GM23338 (cell line): ENCODE measurements at regions not wholly inside any gene's neighbourhood (a gene's known extent, or its start where the extent isn't known, plus 50 kb on each side); places are given as distances from the start of the nearest gene placed in this dataset.

Source experiments
- ATAC-seq: fragments of 200-7000 bp; cut with Tn5 transposase; 3 replicates; pipeline ENCODE4 v1.9.1; 2020
- DNase-seq: peaks from one replicate; pipeline ENCODE4 v3.0.0-alpha.2; 2015; ENCODE audit warnings: low spot score
- H2AFZ ChIP-seq: fragments of 200-600 bp; sonication (generic); 2 replicates; pipeline ENCODE4 v1.8.0; 2016; ENCODE audit warnings: antibody characterized with exemption, mild to moderate bottlenecking, moderate library complexity
- H3F3A ChIP-seq: fragments of 200-600 bp; sonication (generic); replicated peaks from 2 replicates; pipeline ENCODE4 v1.8.0; 2017; ENCODE audit warnings: antibody characterized with exemption, mixed run types, low read depth
- H3K27ac ChIP-seq: fragments of 200-600 bp; sonication (generic); 2 replicates; pipeline ENCODE4 v1.6.1; 2016; ENCODE audit warnings: low read depth
- H3K27me3 ChIP-seq: fragments of 200-600 bp; sonication (generic); 2 replicates; pipeline ENCODE4 v1.8.0; 2016; ENCODE audit warnings: mild to moderate bottlenecking, mixed run types, moderate library complexity; ENCODE audit not compliant: insufficient read depth
- H3K36me3 ChIP-seq: fragments of 200-600 bp; sonication (generic); 2 replicates; pipeline ENCODE4 v1.8.0; 2016; ENCODE audit warnings: mild to moderate bottlenecking; ENCODE audit not compliant: insufficient read depth
- H3K4me1 ChIP-seq: fragments of 200-600 bp; sonication (generic); 2 replicates; pipeline ENCODE4 v1.8.0; 2016; ENCODE audit warnings: mild to moderate bottlenecking, moderate library complexity; ENCODE audit not compliant: insufficient read depth
- H3K4me2 ChIP-seq: fragments of 200-600 bp; sonication (generic); 2 replicates; pipeline ENCODE4 v1.7.1; 2017; ENCODE audit warnings: mixed run types
- H3K4me3 ChIP-seq: fragments of 200-600 bp; sonication (generic); 2 replicates; pipeline ENCODE4 v1.6.1; 2016; ENCODE audit warnings: mixed run types
- H3K79me2 ChIP-seq: fragments of 200-600 bp; sonication (generic); replicated peaks from 2 replicates; pipeline ENCODE4 v1.8.0; 2017; ENCODE audit warnings: mild to moderate bottlenecking; ENCODE audit not compliant: insufficient read depth
- H3K9me2 ChIP-seq: fragments of 200-600 bp; sonication (generic); 2 replicates; pipeline ENCODE4 v1.8.0; 2017; ENCODE audit not compliant: insufficient read depth
- H4K20me1 ChIP-seq: fragments of 200-600 bp; sonication (generic); replicated peaks from 2 replicates; pipeline ENCODE4 v1.8.0; 2017; ENCODE audit warnings: mild to moderate bottlenecking; ENCODE audit not compliant: insufficient read depth
- H3K27ac Mint-ChIP-seq: 2 replicates; pipeline ENCODE4 v1.8.0; 2020; ENCODE audit warnings: inconsistent platforms, mild to moderate bottlenecking, moderate library complexity, mixed read lengths
- H3K27me3 Mint-ChIP-seq: 3 replicates; pipeline ENCODE4 v1.8.0; 2022; ENCODE audit warnings: low read depth, mild to moderate bottlenecking, moderate library complexity, mixed read lengths, inconsistent platforms; ENCODE audit not compliant: insufficient read depth, poor library complexity
- H3K36me3 Mint-ChIP-seq: 3 replicates; pipeline ENCODE4 v1.8.0; 2021; ENCODE audit warnings: low read depth, mild to moderate bottlenecking, inconsistent platforms, moderate library complexity, mixed read lengths
- H3K4me1 Mint-ChIP-seq: 3 replicates; pipeline ENCODE4 v1.8.0; 2020; ENCODE audit warnings: mild to moderate bottlenecking, inconsistent platforms, mixed read lengths
- H3K4me3 Mint-ChIP-seq: 3 replicates; pipeline ENCODE4 v1.8.0; 2021; ENCODE audit warnings: moderate library complexity, mild to moderate bottlenecking, inconsistent platforms, mixed read lengths
- H3K9me3 Mint-ChIP-seq: 3 replicates; pipeline ENCODE4 v1.8.0; 2020; ENCODE audit warnings: moderate library complexity, mild to moderate bottlenecking, inconsistent platforms, mixed read lengths
- JUNB ChIP-seq: IDR thresholded peaks from one replicate; pipeline ENCODE4 v1.6.1; 2016; ENCODE audit warnings: antibody characterized with exemption; ENCODE audit not compliant: unreplicated experiment
- NANOG ChIP-seq: IDR thresholded peaks from 2 replicates; pipeline ENCODE4 v1.6.1; 2016; ENCODE audit warnings: antibody characterized with exemption, borderline replicate concordance
- POLR2AphosphoS5 ChIP-seq: IDR thresholded peaks from 2 replicates; pipeline ENCODE4 v1.6.1; 2016; ENCODE audit warnings: antibody characterized with exemption, low read depth
- STAT1 ChIP-seq: IDR thresholded peaks from one replicate; pipeline ENCODE4 v1.6.1; 2016; ENCODE audit warnings: antibody characterized with exemption; ENCODE audit not compliant: unreplicated experiment
- ZNF331 ChIP-seq: fragments of 250-450 bp; sonication (Bioruptor Pico); IDR thresholded peaks from 2 replicates; pipeline ENCODE4 v1.5.0; 2020; ENCODE audit warnings: low read depth, mild to moderate bottlenecking, moderate library complexity
- TF ChIP-seq, protein P1 (sequence below), 2 experiments: fragments of 200-600 bp in 1 of 2; sonication (generic) in 1 of 2; conservative IDR thresholded peaks; 2 replicates each; pipeline versions ENCODE4 v1.5.1 to v1.6.1; 2016 to 2017; ENCODE audit warnings: antibody characterized with exemption in 2 of 2, low read depth in 2 of 2, mild to moderate bottlenecking in 2 of 2, moderate library complexity in 1 of 2
- TF ChIP-seq, protein P2 (sequence below): fragments of 250-450 bp; sonication (Bioruptor Pico); IDR thresholded peaks from 2 replicates; pipeline ENCODE4 v1.5.0; 2020; ENCODE audit warnings: mild to moderate bottlenecking, moderate library complexity
- TF ChIP-seq, protein P3 (sequence below): IDR thresholded peaks from one replicate; pipeline ENCODE4 v1.6.1; 2018; ENCODE audit warnings: antibody characterized with exemption; ENCODE audit not compliant: unreplicated experiment

DNA sequence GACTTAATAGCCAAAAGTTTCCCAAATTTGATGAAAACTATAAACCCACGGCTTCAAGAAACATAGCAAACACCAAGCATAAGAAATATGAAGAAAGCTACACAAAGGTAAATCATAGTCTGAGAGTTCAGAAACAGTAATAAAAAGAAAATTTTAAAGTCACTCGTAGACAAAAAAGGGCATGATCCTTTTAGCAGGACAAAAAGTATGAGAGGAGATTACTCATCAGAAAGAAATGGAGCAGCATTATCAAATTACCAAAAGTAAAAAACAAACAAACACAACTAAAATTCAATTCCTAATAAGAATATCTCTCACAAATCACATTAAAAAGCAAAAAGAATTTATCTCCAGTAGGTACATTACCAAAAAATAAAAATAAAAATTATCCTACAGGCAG is 279.4 kb upstream of the UBE2E2 start (continued):
- no peak for TF ChIP-seq STAT1
- TF ChIP-seq ZNF331 (CRISPR knock-in tag) = no peak
- TF ChIP-seq JUNB = no peak
- TF ChIP-seq, protein P1, sequence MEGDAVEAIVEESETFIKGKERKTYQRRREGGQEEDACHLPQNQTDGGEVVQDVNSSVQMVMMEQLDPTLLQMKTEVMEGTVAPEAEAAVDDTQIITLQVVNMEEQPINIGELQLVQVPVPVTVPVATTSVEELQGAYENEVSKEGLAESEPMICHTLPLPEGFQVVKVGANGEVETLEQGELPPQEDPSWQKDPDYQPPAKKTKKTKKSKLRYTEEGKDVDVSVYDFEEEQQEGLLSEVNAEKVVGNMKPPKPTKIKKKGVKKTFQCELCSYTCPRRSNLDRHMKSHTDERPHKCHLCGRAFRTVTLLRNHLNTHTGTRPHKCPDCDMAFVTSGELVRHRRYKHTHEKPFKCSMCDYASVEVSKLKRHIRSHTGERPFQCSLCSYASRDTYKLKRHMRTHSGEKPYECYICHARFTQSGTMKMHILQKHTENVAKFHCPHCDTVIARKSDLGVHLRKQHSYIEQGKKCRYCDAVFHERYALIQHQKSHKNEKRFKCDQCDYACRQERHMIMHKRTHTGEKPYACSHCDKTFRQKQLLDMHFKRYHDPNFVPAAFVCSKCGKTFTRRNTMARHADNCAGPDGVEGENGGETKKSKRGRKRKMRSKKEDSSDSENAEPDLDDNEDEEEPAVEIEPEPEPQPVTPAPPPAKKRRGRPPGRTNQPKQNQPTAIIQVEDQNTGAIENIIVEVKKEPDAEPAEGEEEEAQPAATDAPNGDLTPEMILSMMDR (conservative IDR thresholded peaks at IDR 0.05; ENCODE audit: low read depth in 2 of 2) = no peak
- TF ChIP-seq, protein P2, sequence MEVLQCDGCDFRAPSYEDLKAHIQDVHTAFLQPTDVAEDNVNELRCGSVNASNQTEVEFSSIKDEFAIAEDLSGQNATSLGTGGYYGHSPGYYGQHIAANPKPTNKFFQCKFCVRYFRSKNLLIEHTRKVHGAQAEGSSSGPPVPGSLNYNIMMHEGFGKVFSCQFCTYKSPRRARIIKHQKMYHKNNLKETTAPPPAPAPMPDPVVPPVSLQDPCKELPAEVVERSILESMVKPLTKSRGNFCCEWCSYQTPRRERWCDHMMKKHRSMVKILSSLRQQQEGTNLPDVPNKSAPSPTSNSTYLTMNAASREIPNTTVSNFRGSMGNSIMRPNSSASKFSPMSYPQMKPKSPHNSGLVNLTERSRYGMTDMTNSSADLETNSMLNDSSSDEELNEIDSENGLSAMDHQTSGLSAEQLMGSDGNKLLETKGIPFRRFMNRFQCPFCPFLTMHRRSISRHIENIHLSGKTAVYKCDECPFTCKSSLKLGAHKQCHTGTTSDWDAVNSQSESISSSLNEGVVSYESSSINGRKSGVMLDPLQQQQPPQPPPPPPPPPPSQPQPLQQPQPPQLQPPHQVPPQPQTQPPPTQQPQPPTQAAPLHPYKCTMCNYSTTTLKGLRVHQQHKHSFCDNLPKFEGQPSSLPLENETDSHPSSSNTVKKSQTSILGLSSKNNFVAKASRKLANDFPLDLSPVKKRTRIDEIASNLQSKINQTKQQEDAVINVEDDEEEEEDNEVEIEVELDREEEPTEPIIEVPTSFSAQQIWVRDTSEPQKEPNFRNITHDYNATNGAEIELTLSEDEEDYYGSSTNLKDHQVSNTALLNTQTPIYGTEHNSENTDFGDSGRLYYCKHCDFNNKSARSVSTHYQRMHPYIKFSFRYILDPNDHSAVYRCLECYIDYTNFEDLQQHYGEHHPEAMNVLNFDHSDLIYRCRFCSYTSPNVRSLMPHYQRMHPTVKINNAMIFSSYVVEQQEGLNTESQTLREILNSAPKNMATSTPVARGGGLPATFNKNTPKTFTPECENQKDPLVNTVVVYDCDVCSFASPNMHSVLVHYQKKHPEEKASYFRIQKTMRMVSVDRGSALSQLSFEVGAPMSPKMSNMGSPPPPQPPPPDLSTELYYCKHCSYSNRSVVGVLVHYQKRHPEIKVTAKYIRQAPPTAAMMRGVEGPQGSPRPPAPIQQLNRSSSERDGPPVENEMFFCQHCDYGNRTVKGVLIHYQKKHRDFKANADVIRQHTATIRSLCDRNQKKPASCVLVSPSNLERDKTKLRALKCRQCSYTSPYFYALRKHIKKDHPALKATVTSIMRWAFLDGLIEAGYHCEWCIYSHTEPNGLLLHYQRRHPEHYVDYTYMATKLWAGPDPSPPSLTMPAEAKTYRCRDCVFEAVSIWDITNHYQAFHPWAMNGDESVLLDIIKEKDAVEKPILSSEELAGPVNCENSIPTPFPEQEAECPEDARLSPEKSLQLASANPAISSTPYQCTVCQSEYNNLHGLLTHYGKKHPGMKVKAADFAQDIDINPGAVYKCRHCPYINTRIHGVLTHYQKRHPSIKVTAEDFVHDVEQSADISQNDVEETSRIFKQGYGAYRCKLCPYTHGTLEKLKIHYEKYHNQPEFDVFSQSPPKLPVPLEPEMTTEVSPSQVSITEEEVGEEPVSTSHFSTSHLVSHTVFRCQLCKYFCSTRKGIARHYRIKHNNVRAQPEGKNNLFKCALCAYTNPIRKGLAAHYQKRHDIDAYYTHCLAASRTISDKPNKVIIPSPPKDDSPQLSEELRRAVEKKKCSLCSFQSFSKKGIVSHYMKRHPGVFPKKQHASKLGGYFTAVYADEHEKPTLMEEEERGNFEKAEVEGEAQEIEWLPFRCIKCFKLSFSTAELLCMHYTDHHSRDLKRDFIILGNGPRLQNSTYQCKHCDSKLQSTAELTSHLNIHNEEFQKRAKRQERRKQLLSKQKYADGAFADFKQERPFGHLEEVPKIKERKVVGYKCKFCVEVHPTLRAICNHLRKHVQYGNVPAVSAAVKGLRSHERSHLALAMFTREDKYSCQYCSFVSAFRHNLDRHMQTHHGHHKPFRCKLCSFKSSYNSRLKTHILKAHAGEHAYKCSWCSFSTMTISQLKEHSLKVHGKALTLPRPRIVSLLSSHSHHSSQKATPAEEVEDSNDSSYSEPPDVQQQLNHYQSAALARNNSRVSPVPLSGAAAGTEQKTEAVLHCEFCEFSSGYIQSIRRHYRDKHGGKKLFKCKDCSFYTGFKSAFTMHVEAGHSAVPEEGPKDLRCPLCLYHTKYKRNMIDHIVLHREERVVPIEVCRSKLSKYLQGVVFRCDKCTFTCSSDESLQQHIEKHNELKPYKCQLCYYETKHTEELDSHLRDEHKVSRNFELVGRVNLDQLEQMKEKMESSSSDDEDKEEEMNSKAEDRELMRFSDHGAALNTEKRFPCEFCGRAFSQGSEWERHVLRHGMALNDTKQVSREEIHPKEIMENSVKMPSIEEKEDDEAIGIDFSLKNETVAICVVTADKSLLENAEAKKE (CRISPR knock-in tag) = no peak

DNA sequence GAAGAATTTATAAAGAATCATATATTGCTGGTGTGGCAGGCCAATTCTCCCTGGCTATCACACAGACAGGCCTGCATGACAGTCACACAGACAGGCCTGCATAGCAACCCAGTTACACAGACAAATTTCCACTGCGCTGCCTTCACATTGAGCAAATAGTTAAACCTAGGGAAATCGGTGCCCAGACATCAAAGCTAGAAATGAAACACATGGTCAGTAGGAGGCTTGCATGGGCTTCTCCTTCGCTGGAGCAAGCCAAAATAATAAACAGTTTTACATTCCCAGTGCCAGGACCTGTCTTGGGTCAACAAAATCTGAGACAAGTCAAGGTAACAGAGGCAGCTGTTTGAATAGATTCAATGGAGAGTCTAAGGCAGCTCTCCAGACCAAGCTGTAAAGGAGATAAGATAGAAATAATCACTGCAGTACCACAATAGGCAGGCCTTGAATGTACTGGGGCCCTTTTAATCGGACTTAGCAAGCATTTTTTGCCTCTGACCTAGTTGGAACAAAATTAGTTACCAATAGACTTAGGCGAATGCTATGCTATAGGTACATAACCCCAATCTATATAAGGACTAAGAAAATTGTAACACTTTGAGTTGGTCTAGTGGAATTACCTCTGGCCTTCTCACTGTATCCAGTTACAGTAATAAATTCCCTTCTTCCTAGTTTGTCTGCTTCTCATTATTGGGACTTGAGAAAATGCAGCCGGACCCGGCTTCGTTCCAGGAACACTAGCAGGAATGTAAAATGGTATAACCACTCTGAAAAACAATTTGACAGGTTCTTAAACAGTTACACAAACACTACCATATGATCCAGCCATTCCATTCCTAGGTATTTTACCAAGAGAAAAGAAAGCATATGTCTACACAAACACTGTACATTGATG is 274.7 kb upstream of the UBE2E2 start:
- H4K20me1 ChIP-seq = no peaks in the 10 kb centered on the region
- H3K27me3 Mint-ChIP-seq = no peaks in the 10 kb centered on the region
- no peak overlapping the region for H3K4me3 Mint-ChIP-seq
- no peaks in the 10 kb centered on the region for H3K36me3 ChIP-seq
- H2AFZ ChIP-seq = no peak overlapping the region
- H3K27ac Mint-ChIP-seq = no peak overlapping the region
- H3K9me3 Mint-ChIP-seq = no peaks in the 10 kb centered on the region
- TF ChIP-seq NANOG = no peak
- no peak for TF ChIP-seq POLR2AphosphoS5
- TF ChIP-seq, protein P3, sequence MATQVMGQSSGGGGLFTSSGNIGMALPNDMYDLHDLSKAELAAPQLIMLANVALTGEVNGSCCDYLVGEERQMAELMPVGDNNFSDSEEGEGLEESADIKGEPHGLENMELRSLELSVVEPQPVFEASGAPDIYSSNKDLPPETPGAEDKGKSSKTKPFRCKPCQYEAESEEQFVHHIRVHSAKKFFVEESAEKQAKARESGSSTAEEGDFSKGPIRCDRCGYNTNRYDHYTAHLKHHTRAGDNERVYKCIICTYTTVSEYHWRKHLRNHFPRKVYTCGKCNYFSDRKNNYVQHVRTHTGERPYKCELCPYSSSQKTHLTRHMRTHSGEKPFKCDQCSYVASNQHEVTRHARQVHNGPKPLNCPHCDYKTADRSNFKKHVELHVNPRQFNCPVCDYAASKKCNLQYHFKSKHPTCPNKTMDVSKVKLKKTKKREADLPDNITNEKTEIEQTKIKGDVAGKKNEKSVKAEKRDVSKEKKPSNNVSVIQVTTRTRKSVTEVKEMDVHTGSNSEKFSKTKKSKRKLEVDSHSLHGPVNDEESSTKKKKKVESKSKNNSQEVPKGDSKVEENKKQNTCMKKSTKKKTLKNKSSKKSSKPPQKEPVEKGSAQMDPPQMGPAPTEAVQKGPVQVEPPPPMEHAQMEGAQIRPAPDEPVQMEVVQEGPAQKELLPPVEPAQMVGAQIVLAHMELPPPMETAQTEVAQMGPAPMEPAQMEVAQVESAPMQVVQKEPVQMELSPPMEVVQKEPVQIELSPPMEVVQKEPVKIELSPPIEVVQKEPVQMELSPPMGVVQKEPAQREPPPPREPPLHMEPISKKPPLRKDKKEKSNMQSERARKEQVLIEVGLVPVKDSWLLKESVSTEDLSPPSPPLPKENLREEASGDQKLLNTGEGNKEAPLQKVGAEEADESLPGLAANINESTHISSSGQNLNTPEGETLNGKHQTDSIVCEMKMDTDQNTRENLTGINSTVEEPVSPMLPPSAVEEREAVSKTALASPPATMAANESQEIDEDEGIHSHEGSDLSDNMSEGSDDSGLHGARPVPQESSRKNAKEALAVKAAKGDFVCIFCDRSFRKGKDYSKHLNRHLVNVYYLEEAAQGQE = no peak
- no peak overlapping the region for H3K27ac ChIP-seq
- no peaks in the 10 kb centered on the region for H3K9me2 ChIP-seq
- H3K36me3 Mint-ChIP-seq = no peaks in the 10 kb centered on the region
- no peak overlapping the region for H3K4me3 ChIP-seq
- H3F3A ChIP-seq = no peaks in the 10 kb centered on the region
- H3K27me3 ChIP-seq = no peaks in the 10 kb centered on the region
- no peaks in the 10 kb centered on the region for H3K79me2 ChIP-seq
- H3K4me1 Mint-ChIP-seq = peaks cover under 1% of the 10 kb centered on the region; the same call in 1 of the 3 replicates
- H3K4me1 ChIP-seq = no peaks in the 10 kb centered on the region
- ATAC-seq (no peak), DNase-seq (no peak)
- no peak overlapping the region for H3K4me2 ChIP-seq
